IgD-negative memory B cell (primary cell): ENCODE measurements at regions not wholly inside any gene's neighbourhood (a gene's known extent, or its start where the extent isn't known, plus 50 kb on each side); places are given as distances from the start of the nearest gene placed in this dataset.

Experiments used
- H3K27ac Mint-ChIP-seq, 3 donors: one replicate each; pipeline ENCODE4 v1.8.0; 2020 to 2022; ENCODE audit warnings: mild to moderate bottlenecking in 3 of 3, mixed read lengths in 3 of 3, moderate library complexity in 1 of 3
- H3K27me3 Mint-ChIP-seq: one replicate; pipeline ENCODE4 v1.8.0; 2021; ENCODE audit warnings: mixed read lengths
- H3K36me3 Mint-ChIP-seq: one replicate; pipeline ENCODE4 v1.8.0; 2020; ENCODE audit warnings: mild to moderate bottlenecking, mixed read lengths
- H3K4me1 Mint-ChIP-seq, 3 donors: one replicate each; pipeline ENCODE4 v1.8.0; 2020 to 2022; ENCODE audit warnings: mixed read lengths in 3 of 3, mild to moderate bottlenecking in 1 of 3
- H3K4me3 Mint-ChIP-seq, 4 donors: one replicate each; pipeline ENCODE4 v1.8.0; 2020 to 2022; ENCODE audit warnings: mild to moderate bottlenecking in 4 of 4, mixed read lengths in 4 of 4, moderate library complexity in 3 of 4
- H3K9me3 Mint-ChIP-seq, 3 donors: one replicate each; pipeline ENCODE4 v1.8.0; 2020 to 2021; ENCODE audit warnings: mixed read lengths in 3 of 3, mild to moderate bottlenecking in 1 of 3

DNA sequence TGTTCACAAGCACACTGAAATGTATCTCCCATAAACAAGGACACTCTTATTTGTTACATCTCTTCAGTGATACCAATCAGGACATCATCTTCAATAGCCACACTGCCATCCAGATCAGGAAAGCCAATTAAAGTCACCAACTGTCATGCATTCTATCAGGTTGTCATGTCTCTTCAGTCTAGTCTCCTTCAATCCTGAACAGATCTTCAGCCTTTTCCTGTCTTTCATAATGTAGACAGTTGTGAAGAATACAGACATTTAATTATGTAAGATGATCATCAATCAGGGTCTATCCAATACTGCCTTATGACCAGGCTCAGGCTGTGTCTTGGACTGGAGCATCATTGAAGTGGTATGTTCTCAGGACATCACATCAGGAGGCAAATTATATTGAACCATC, 419.8 kb upstream of the SMC2 start:
- Mint-ChIP-seq H3K9me3 (peaks cover 0 to 6% (median 4%) of the 10 kb centered on the region in 3 donors), H3K36me3 (no peaks in the 10 kb centered on the region), H3K27ac (no peak overlapping the region), H3K27me3 (no peaks in the 10 kb centered on the region), H3K4me1 (no peaks in the 10 kb centered on the region), H3K4me3 (no peak overlapping the region)

DNA sequence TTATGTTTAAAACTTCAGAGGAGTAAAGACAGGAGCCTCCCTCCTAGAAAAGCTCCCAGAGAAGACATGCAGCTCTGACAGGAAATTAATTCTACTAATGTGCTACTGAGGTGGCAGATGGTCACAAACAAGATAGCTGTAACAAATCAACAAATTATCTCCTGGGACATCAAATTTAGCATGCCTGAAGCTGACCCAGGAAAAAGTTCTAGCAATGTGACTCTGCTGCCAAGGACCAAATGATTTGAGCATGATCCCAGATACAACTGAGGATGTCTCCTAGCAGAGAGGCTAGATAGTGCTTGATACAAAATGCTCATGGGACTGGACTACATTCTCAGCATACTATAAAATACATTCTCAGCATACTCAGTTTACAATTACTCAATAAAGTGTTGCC, 413.5 kb upstream of the SMC2 start:
- no peaks in the 10 kb centered on the region for H3K36me3 Mint-ChIP-seq
- no peak overlapping the region for H3K27ac Mint-ChIP-seq
- no peak overlapping the region for H3K4me3 Mint-ChIP-seq
- no peaks in the 10 kb centered on the region for H3K4me1 Mint-ChIP-seq
- peaks cover 0 to 4% (median 2%) of the 10 kb centered on the region in 3 donors for H3K9me3 Mint-ChIP-seq
- H3K27me3 Mint-ChIP-seq = no peaks in the 10 kb centered on the region

DNA sequence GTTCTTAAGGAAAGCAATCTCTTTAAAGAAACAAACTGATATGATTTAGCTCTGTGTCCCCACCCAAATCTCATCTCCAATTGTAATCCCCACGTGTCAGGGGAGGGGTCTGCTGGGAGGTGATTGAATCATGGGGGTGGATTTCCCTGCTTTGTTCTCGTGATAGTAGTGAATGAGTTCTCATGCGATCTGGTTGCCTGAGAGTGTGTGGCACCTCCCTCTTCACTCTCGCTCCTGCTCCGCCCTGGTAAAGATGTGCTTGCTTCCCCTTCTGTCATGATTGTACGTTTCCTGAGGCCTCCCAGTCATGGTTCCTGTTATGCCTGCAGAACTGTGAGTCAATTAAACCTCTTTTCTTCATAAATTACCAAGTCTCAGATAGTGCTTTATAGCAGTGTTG, 412.7 kb upstream of the SMC2 start:
- H3K27me3 Mint-ChIP-seq = no peaks in the 10 kb centered on the region
- H3K9me3 Mint-ChIP-seq = peaks cover 0 to 4% (median 2%) of the 10 kb centered on the region in 3 donors
- no peaks in the 10 kb centered on the region for H3K36me3 Mint-ChIP-seq
- no peak overlapping the region for H3K27ac Mint-ChIP-seq
- H3K4me1 Mint-ChIP-seq = no peaks in the 10 kb centered on the region
- H3K4me3 Mint-ChIP-seq = no peak overlapping the region

DNA sequence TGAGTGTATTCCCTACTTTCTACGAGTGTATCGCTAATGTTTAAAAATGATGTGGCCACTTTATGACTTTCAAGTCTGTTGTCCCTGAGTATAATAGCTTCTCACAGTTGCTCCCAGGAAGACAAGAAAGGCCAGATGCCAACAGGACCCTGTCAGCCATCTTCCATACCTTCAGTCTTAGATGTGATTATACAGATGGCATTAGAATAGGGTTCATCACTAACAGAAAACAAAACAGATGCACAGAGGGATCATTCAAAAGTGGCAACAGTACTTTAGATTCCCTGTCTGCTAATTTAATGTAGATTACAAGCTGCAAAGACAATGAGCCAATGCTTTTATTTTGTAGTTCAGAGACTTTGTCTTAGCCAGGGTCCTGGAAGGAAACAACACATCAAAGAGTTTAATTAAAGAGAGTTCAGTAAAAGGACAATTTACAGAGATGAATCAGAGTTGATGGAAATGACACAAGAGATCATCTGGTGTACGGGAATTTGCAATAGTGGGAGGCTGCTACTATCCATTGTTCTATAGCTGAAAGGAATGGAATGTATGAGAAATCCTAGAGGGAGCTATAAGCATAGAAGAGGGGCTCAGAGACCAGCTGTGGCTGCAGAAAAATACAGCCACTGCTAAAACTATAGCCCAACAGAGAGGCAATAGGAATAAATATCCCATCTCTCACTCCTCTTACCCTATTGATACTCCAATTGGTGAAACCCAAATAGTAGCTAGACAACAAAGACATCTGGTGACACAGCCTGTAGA, 393.7 kb upstream of the SMC2 start:
- peaks cover 2% of the 10 kb centered on the region for H3K36me3 Mint-ChIP-seq
- peaks cover 0 to 4% (median 4%) of the 10 kb centered on the region in 3 donors for H3K9me3 Mint-ChIP-seq
- no peaks in the 10 kb centered on the region for H3K4me1 Mint-ChIP-seq
- no peak overlapping the region for H3K27ac Mint-ChIP-seq
- H3K27me3 Mint-ChIP-seq = no peaks in the 10 kb centered on the region
- no peak overlapping the region for H3K4me3 Mint-ChIP-seq

DNA sequence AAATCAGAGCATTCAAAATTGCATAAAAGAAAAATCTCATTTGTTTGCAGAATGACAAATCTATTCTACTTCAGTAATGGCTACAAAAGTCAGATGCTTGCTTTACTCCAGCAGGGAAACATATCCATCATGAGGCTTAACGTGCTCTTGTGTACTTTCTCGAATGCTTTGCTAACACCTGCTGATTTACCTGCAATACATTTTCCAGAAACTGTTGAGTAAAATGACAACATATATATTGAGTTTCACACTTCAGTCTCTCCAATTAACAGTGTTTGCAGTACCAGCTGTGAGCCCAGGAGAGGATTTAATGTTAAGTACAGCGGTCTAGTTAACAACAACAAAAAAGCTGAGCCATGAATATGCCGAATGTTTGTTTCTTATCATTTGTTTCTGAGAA, 391.5 kb upstream of the SMC2 start:
- peaks cover 2% of the 10 kb centered on the region for H3K36me3 Mint-ChIP-seq
- no peaks in the 10 kb centered on the region for H3K27me3 Mint-ChIP-seq

DNA sequence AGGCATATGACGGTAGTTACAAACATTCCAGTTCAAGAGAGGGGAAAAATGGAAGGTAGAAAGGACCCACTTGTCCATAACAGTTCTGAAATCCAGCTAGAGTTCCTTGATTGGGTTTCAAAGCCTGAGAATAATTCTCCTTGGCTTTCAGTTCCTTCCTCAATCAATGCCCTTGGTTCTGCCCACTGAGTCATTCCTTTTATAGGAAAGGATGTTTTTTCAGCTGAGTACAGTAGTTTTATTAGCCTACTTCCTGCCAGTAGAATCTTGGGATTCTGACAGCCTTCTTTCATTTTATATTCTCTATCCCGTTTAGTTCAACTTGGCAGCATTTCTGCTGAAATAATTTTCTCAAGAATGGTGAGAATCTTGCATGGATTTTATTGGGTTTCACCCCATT, 386.9 kb upstream of the SMC2 start:
- H3K9me3 Mint-ChIP-seq = peaks cover 2 to 3% (median 2%) of the 10 kb centered on the region in 3 donors
- no peaks in the 10 kb centered on the region for H3K4me1 Mint-ChIP-seq
- H3K36me3 Mint-ChIP-seq = no peaks in the 10 kb centered on the region
- no peak overlapping the region for H3K4me3 Mint-ChIP-seq
- H3K27me3 Mint-ChIP-seq = no peaks in the 10 kb centered on the region
- no peak overlapping the region for H3K27ac Mint-ChIP-seq

More for the DNA sequence above, 391.5 kb upstream of the SMC2 start:
- Mint-ChIP-seq H3K4me3 (no peak overlapping the region), H3K27ac (no peak overlapping the region), H3K9me3 (peaks cover 0 to 4% (median 4%) of the 10 kb centered on the region in 3 donors), H3K4me1 (no peaks in the 10 kb centered on the region)

DNA sequence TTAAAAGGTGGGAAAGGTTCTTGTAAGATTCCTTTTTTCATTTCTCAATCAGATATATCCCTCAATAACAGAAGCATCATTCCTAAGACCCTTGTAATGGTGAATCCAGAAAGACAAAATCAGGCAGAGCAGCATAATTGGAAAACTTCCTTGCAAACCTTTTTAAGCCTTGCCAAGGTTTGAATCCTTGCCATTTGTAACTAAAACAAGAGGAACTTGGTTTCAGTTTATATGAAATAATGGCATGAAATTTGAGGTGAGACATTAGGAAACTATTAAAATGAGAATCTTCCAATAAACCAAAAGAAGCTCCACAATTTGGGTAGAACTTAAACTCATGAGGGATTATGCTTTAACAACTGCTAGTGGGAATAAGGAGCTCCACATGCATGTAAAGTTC, 384.7 kb upstream of the SMC2 start:
- Mint-ChIP-seq H3K27ac (no peak overlapping the region), H3K9me3 (peaks cover 0 to 3% (median 2%) of the 10 kb centered on the region in 3 donors), H3K27me3 (no peaks in the 10 kb centered on the region), H3K4me3 (no peak overlapping the region), H3K4me1 (no peaks in the 10 kb centered on the region), H3K36me3 (no peaks in the 10 kb centered on the region)

DNA sequence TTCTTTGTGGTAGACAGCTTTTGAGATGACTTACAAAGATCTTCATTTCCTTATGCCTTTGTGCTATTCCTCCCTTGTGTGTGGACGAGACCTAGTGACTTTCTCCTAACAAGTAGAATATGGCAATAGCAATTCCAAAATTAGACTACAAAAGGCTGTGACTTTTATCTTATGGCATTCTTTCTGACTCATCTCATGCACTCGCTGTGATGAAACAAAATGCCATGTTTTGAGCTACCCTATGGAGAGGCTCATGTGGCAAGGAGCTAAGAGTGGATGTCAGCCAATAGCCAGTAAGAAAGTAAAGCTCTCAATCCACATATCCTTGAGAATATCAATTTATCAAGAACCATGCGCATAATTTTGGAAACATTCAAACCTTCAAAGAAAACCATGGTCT, 380.5 kb upstream of the SMC2 start:
- Mint-ChIP-seq H3K36me3 (no peaks in the 10 kb centered on the region), H3K27ac (no peak overlapping the region), H3K4me3 (no peak overlapping the region), H3K9me3 (peaks cover 2 to 3% (median 3%) of the 10 kb centered on the region in 3 donors), H3K27me3 (no peaks in the 10 kb centered on the region), H3K4me1 (no peaks in the 10 kb centered on the region)

DNA sequence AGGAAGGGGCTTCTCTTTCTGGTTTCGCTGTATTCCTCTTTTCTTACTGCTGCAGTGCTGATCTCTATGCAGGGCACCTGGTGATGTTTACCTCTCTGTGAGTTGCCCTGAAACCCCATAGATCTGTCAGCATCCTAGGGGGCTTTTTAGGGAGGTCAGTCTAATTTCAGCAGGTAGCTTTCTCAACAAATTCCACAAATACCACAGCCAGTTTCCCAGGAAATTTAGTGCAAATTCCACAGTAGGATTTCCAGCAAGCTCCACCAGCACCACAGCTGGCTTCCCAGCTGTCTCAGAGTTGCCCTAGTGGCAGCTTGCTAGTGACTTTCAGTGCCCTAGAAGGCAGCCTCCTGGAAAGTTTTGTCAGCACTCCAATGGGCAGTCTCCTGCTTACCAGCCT, 379.1 kb upstream of the SMC2 start:
- H3K9me3 Mint-ChIP-seq = peaks cover 3 to 4% (median 3%) of the 10 kb centered on the region in 3 donors
- H3K27ac Mint-ChIP-seq = no peak overlapping the region
- H3K4me1 Mint-ChIP-seq = no peaks in the 10 kb centered on the region
- no peak overlapping the region for H3K4me3 Mint-ChIP-seq
- no peaks in the 10 kb centered on the region for H3K27me3 Mint-ChIP-seq
- no peaks in the 10 kb centered on the region for H3K36me3 Mint-ChIP-seq

DNA sequence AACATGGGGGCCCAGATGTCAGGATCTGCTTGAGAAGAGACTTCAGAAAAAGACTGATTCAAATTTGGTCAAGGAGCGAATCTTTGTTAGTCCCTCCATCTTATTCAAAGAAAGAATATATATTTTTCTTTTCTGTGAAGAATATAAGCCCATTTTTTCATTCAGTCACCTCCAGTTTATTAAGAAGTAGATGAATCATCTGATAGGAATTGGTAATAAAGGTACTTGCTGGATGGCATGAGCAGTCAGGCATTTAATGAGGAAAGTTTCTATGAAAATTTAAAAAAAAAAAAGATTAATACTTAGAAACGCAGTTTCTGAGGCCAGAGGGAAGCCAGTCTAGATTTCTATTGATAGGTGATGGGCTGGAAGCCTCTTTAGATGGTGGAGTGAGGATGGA, 373.1 kb upstream of the SMC2 start:
- peaks cover 0 to 4% (median 1%) of the 10 kb centered on the region in 3 donors for H3K9me3 Mint-ChIP-seq
- no peak overlapping the region for H3K4me3 Mint-ChIP-seq
- no peaks in the 10 kb centered on the region for H3K36me3 Mint-ChIP-seq
- H3K27me3 Mint-ChIP-seq = no peaks in the 10 kb centered on the region
- H3K27ac Mint-ChIP-seq = no peak overlapping the region
- H3K4me1 Mint-ChIP-seq = no peaks in the 10 kb centered on the region

DNA sequence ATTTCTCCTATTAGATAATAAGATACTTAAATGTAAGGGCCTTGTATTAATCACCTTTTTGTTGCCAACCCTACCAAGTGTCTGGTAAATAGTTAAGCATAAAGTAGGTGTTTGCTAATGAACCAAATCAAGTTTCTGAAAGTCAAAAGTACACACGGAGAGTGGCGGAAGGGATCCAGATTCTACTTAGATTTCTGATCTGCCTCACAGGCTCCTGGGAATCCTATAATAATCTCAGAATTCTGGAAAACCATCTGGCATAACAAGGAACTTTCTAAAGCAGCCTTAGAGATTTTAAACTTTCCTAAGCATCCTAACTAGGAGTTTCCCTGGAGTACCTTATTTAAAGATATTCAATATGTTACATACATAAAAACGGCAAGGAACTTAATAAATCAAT, 363.2 kb upstream of the SMC2 start:
- H3K27me3 Mint-ChIP-seq = no peaks in the 10 kb centered on the region
- H3K4me1 Mint-ChIP-seq = no peaks in the 10 kb centered on the region
- no peaks in the 10 kb centered on the region for H3K9me3 Mint-ChIP-seq
- no peaks in the 10 kb centered on the region for H3K36me3 Mint-ChIP-seq
- no peak overlapping the region for H3K27ac Mint-ChIP-seq
- H3K4me3 Mint-ChIP-seq = no peak overlapping the region

DNA sequence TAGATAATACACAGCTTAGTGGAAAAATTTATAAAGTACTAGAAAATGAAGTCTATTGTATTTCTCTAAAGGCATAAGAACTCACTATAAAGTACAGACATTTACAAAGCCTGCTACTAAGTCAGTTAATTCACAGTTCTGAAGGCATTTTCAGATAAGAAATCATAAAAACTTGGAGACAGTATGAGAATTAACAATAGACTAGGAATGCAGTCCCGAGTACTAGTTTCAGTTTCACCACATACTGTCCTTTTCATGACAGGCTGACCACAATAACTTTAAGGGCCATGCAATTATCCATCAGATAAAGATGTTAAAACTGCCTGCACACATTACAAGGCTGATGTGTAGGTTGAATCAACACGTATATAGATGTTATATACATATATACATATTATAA, 362.6 kb upstream of the SMC2 start:
- Mint-ChIP-seq H3K4me3 (no peak overlapping the region), H3K27ac (no peak overlapping the region), H3K36me3 (no peaks in the 10 kb centered on the region), H3K9me3 (no peaks in the 10 kb centered on the region), H3K27me3 (no peaks in the 10 kb centered on the region), H3K4me1 (no peaks in the 10 kb centered on the region)

DNA sequence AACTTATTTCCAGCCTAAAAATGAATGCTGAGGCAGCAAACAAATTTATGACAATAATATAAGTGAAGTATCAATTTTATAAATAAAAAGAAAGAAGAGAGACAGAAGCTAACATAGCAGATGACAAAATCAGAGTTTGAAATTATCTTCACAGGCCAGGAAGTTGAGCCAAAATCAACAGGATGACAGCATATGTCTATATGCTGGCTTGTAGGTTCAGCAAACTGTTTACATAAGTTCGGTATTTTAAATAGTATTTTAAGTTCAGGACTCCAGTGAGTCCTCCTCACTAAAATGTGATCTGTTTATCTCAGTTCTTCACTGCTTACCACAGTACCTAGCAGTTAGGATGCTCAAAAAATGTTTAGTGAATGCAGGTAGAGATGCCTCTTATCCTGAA, 359.6 kb upstream of the SMC2 start:
- Mint-ChIP-seq H3K36me3 (no peaks in the 10 kb centered on the region), H3K4me1 (no peaks in the 10 kb centered on the region), H3K27me3 (no peaks in the 10 kb centered on the region), H3K4me3 (no peak overlapping the region), H3K9me3 (no peaks in the 10 kb centered on the region), H3K27ac (no peak overlapping the region)

DNA sequence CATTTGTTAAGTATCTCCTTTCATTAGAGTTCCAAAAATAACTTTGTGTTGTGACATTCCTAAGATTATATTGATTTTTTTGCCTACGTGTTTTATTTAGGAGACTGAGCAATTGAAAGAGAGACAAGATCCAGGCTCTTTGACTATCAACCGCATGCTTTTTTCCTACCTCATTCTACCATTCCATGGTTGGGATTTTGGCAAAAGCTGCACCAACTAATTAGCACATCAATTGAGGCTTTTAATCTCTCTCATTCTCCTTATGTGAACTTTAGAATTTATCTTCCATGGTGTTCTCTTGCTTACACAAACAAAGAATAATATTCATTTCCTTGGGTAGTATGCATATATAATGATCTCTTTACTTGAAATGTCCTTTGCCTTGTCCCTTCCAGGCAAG, 338.7 kb upstream of the SMC2 start:
- Mint-ChIP-seq H3K4me3 (no peak overlapping the region), H3K36me3 (no peaks in the 10 kb centered on the region), H3K9me3 (peaks cover 0 to 2% (median 0%) of the 10 kb centered on the region in 3 donors), H3K27me3 (no peaks in the 10 kb centered on the region), H3K4me1 (no peaks in the 10 kb centered on the region), H3K27ac (no peak overlapping the region)

DNA sequence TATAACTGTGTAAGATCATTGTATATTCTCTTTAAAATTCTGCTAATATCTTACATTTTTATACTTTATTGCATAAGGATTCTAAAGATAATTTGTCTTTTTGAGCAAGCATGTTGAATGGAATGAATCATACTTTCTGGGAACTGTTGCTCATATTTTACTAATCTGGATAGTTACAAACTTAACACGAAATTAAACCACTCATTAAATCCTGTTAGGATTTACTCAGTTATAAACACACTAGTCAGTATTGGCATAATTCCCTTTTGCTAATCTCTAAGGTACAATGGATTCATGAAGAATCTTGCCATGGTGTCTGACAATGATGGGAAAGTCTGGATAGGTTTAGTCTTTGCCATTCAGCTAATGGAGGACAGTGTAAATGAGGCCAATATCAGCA, 338.1 kb upstream of the SMC2 start:
- H3K4me3 Mint-ChIP-seq = no peak overlapping the region
- no peaks in the 10 kb centered on the region for H3K27me3 Mint-ChIP-seq
- H3K27ac Mint-ChIP-seq = no peak overlapping the region
- no peaks in the 10 kb centered on the region for H3K4me1 Mint-ChIP-seq
- H3K9me3 Mint-ChIP-seq = no peaks in the 10 kb centered on the region
- H3K36me3 Mint-ChIP-seq = no peaks in the 10 kb centered on the region

DNA sequence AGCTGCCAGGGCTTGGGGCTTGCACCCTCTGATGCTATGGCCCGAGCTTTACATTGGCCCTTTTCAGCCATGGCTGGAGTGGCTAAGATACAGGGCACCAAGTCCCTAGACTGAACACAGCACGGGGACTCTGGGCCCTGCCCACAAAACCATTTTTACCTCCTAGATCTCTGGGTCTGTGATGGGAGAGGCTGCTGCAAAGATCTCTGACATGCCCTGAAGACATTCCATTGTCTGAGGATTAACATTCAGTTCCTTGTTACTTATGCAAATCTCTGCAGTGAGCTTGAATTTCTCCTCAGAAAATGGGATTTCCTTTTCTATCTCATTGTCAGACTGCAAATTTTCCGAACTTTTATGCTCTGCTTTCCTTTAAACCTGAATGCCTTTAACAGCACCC, 337.0 kb upstream of the SMC2 start:
- H3K9me3 Mint-ChIP-seq = no peaks in the 10 kb centered on the region

More for the DNA sequence above, 337.0 kb upstream of the SMC2 start:
- Mint-ChIP-seq H3K27ac (no peak overlapping the region), H3K4me3 (no peak overlapping the region), H3K27me3 (no peaks in the 10 kb centered on the region), H3K36me3 (no peaks in the 10 kb centered on the region), H3K4me1 (no peaks in the 10 kb centered on the region)
